ENCODE measurements at regions not wholly inside any gene's neighbourhood (a gene's known extent, or its start where the extent isn't known, plus 50 kb on each side); places are given as distances from the start of the nearest gene placed in this dataset.
A peak's percentile ranks its signal among the peaks of the same experiment; 100 is the strongest.

GRCh38 chr12:4849115-4849541 is 60.6 kb upstream of the KCNA1 start:
- WGBS (ENCODE audit: insufficient coverage), result 6% methylated on average over 2 of the region's 5 CpGs
- ChIA-PET CTCF (interaction anchor here (0.6 to 2.4 kb wide), 7 partner anchors 8 to 152 kb away, joined by 3 to 8 read pairs (median 3); no protein-coding TSS in a partner anchor), POLR2A (no interaction called here)
- Histone ChIP-seq H3K4me3 (ENCODE audit: control insufficient read depth in 1 of 7, extremely low read depth in 1 of 7, insufficient read depth in 4 of 7, low read depth in 2 of 7, low read length in 6 of 7) (no peak overlapping the region), H3K27ac (ENCODE audit: insufficient read depth in 1 of 2, low read depth in 1 of 2, low read length in 2 of 2, poor library complexity in 1 of 2, severe bottlenecking in 2 of 2) (no peak overlapping the region), H3K4me1 (ENCODE audit: control extremely low read depth in 1 of 4, control insufficient read depth in 4 of 4, insufficient read depth in 4 of 4, low read length in 3 of 4) (no peaks in the 10 kb centered on the region), H3K36me3 (ENCODE audit: control insufficient read depth in 4 of 4, insufficient read depth in 4 of 4, low read length in 3 of 4) (no peaks in the 10 kb centered on the region), H3K9me3 (ENCODE audit: control extremely low read depth in 1 of 5, control insufficient read depth in 4 of 5, insufficient read depth in 2 of 5, low read depth in 1 of 5, low read length in 4 of 5) (no peaks in the 10 kb centered on the region), H3K27me3 (replicated peaks in 2 of 5; ENCODE audit: control insufficient read depth in 4 of 5, insufficient read depth in 5 of 5, low read length in 4 of 5) (no peaks in the 10 kb centered on the region)
- DNase-seq, result peak; percentile 44 to 78 (median 75)

GRCh38 chr12:4849795-4850345 is 59.8 kb upstream of the KCNA1 start:
- no peak overlapping the region for H3K4me3 ChIP-seq (ENCODE audit: control insufficient read depth in 1 of 7, extremely low read depth in 1 of 7, insufficient read depth in 4 of 7, low read depth in 2 of 7, low read length in 6 of 7)
- 85% methylated on average over 17 of the region's 18 CpGs for WGBS (ENCODE audit: insufficient coverage)
- POLR2A ChIA-PET, result interaction anchor here (0.6 kb wide), 1 partner anchor 52 kb away, joined by 3 read pairs; no protein-coding TSS in a partner anchor
- H3K4me1 ChIP-seq (ENCODE audit: control extremely low read depth in 1 of 4, control insufficient read depth in 4 of 4, insufficient read depth in 4 of 4, low read length in 3 of 4), result no peaks in the 10 kb centered on the region
- CTCF ChIA-PET, result interaction anchor here (0.6 to 2.4 kb wide), 7 partner anchors 8 to 151 kb away, joined by 3 to 8 read pairs (median 4); no protein-coding TSS in a partner anchor
- H3K9me3 ChIP-seq (ENCODE audit: control extremely low read depth in 1 of 5, control insufficient read depth in 4 of 5, insufficient read depth in 2 of 5, low read depth in 1 of 5, low read length in 4 of 5), result no peaks in the 10 kb centered on the region
- no peak overlapping the region for H3K27ac ChIP-seq (ENCODE audit: insufficient read depth in 1 of 2, low read depth in 1 of 2, low read length in 2 of 2, poor library complexity in 1 of 2, severe bottlenecking in 2 of 2)
- no peaks in the 10 kb centered on the region for H3K27me3 ChIP-seq (replicated peaks in 2 of 5; ENCODE audit: control insufficient read depth in 4 of 5, insufficient read depth in 5 of 5, low read length in 4 of 5)
- DNase-seq, result no peak
- no peaks in the 10 kb centered on the region for H3K36me3 ChIP-seq (ENCODE audit: control insufficient read depth in 4 of 4, insufficient read depth in 4 of 4, low read length in 3 of 4)

- DNase-seq, result no peak
- Histone ChIP-seq H3K27ac (ENCODE audit: insufficient read depth in 1 of 2, low read depth in 1 of 2, low read length in 2 of 2, poor library complexity in 1 of 2, severe bottlenecking in 2 of 2) (no peak overlapping the region), H3K4me3 (ENCODE audit: control insufficient read depth in 1 of 7, extremely low read depth in 1 of 7, insufficient read depth in 4 of 7, low read depth in 2 of 7, low read length in 6 of 7) (no peak overlapping the region), H3K27me3 (replicated peaks in 2 of 5; ENCODE audit: control insufficient read depth in 4 of 5, insufficient read depth in 5 of 5, low read length in 4 of 5) (no peaks in the 10 kb centered on the region), H3K9me3 (ENCODE audit: control extremely low read depth in 1 of 5, control insufficient read depth in 4 of 5, insufficient read depth in 2 of 5, low read depth in 1 of 5, low read length in 4 of 5) (no peaks in the 10 kb centered on the region), H3K4me1 (ENCODE audit: control extremely low read depth in 1 of 4, control insufficient read depth in 4 of 4, insufficient read depth in 4 of 4, low read length in 3 of 4) (peaks cover 0 to 3% (median 0%) of the 10 kb centered on the region in 4 experiments), H3K36me3 (ENCODE audit: control insufficient read depth in 4 of 4, insufficient read depth in 4 of 4, low read length in 3 of 4) (no peaks in the 10 kb centered on the region)
- CTCF ChIA-PET, result interaction anchor here (1.1 to 2.4 kb wide), 4 partner anchors 9 to 150 kb away, joined by 3 to 8 read pairs (median 4); no protein-coding TSS in a partner anchor
- WGBS (ENCODE audit: insufficient coverage), result 97% methylated on average over 9 of the region's 9 CpGs
- POLR2A ChIA-PET, result no interaction called here
Observed at GRCh38 chr12:4850857-4851380, 58.8 kb upstream of the KCNA1 start.

- ChIA-PET CTCF (no interaction called here), POLR2A (no interaction called here)
- H3K27ac ChIP-seq (ENCODE audit: insufficient read depth in 1 of 2, low read depth in 1 of 2, low read length in 2 of 2, poor library complexity in 1 of 2, severe bottlenecking in 2 of 2), result no peak overlapping the region
- H3K36me3 ChIP-seq (ENCODE audit: control insufficient read depth in 4 of 4, insufficient read depth in 4 of 4, low read length in 3 of 4), result no peaks in the 10 kb centered on the region
- no peaks in the 10 kb centered on the region for H3K27me3 ChIP-seq (replicated peaks in 2 of 5; ENCODE audit: control insufficient read depth in 4 of 5, insufficient read depth in 5 of 5, low read length in 4 of 5)
- DNase-seq, result no peak
- peaks cover 0 to 13% (median 2%) of the 10 kb centered on the region in 4 experiments for H3K4me1 ChIP-seq (ENCODE audit: control extremely low read depth in 1 of 4, control insufficient read depth in 4 of 4, insufficient read depth in 4 of 4, low read length in 3 of 4)
- H3K9me3 ChIP-seq (ENCODE audit: control extremely low read depth in 1 of 5, control insufficient read depth in 4 of 5, insufficient read depth in 2 of 5, low read depth in 1 of 5, low read length in 4 of 5), result no peaks in the 10 kb centered on the region
- no peak overlapping the region for H3K4me3 ChIP-seq (ENCODE audit: control insufficient read depth in 1 of 7, extremely low read depth in 1 of 7, insufficient read depth in 4 of 7, low read depth in 2 of 7, low read length in 6 of 7)
- WGBS (ENCODE audit: insufficient coverage), result 92% methylated on average over 6 of the region's 8 CpGs
Observed at GRCh38 chr12:4852308-4852707, 57.4 kb upstream of the KCNA1 start.

- DNase-seq, result no peak
- Histone ChIP-seq H3K27ac (ENCODE audit: insufficient read depth in 1 of 2, low read depth in 1 of 2, low read length in 2 of 2, poor library complexity in 1 of 2, severe bottlenecking in 2 of 2) (no peak overlapping the region), H3K4me3 (ENCODE audit: control insufficient read depth in 1 of 7, extremely low read depth in 1 of 7, insufficient read depth in 4 of 7, low read depth in 2 of 7, low read length in 6 of 7) (no peak overlapping the region), H3K36me3 (ENCODE audit: control insufficient read depth in 4 of 4, insufficient read depth in 4 of 4, low read length in 3 of 4) (no peaks in the 10 kb centered on the region), H3K9me3 (ENCODE audit: control extremely low read depth in 1 of 5, control insufficient read depth in 4 of 5, insufficient read depth in 2 of 5, low read depth in 1 of 5, low read length in 4 of 5) (no peaks in the 10 kb centered on the region), H3K4me1 (ENCODE audit: control extremely low read depth in 1 of 4, control insufficient read depth in 4 of 4, insufficient read depth in 4 of 4, low read length in 3 of 4) (peaks cover 0 to 17% (median 4%) of the 10 kb centered on the region in 4 experiments), H3K27me3 (replicated peaks in 2 of 5; ENCODE audit: control insufficient read depth in 4 of 5, insufficient read depth in 5 of 5, low read length in 4 of 5) (peaks cover 0 to under 1% (median 0%) of the 10 kb centered on the region in 5 experiments)
- WGBS (ENCODE audit: insufficient coverage), result 100% methylated on average over 11 of the region's 12 CpGs
- ChIA-PET POLR2A (no interaction called here), CTCF (interaction anchor here (1.2 to 6.3 kb wide), 4 partner anchors 13 to 153 kb away, joined by 3 to 63 read pairs (median 10); no protein-coding TSS in a partner anchor)
Observed at GRCh38 chr12:4852911-4853310, 56.8 kb upstream of the KCNA1 start.

GRCh38 chr12:4855121-4855924 is 54.4 kb upstream of the KCNA1 start:
- H3K4me1 ChIP-seq (ENCODE audit: control extremely low read depth in 1 of 4, control insufficient read depth in 4 of 4, insufficient read depth in 4 of 4, low read length in 3 of 4), result peaks cover 0 to 25% (median 9%) of the 10 kb centered on the region in 4 experiments
- H3K36me3 ChIP-seq (ENCODE audit: control insufficient read depth in 4 of 4, insufficient read depth in 4 of 4, low read length in 3 of 4), result no peaks in the 10 kb centered on the region
- H3K9me3 ChIP-seq (ENCODE audit: control extremely low read depth in 1 of 5, control insufficient read depth in 4 of 5, insufficient read depth in 2 of 5, low read depth in 1 of 5, low read length in 4 of 5), result no peaks in the 10 kb centered on the region
- ChIA-PET POLR2A (no interaction called here), CTCF (interaction anchor here (0.8 to 8.8 kb wide), 26 partner anchors 9 to 228 kb away, joined by 3 to 110 read pairs (median 4); no protein-coding TSS in a partner anchor)
- H3K27me3 ChIP-seq (replicated peaks in 2 of 5; ENCODE audit: control insufficient read depth in 4 of 5, insufficient read depth in 5 of 5, low read length in 4 of 5), result peaks cover 0 to 14% (median 3%) of the 10 kb centered on the region in 5 experiments
- no peak overlapping the region for H3K27ac ChIP-seq (ENCODE audit: insufficient read depth in 1 of 2, low read depth in 1 of 2, low read length in 2 of 2, poor library complexity in 1 of 2, severe bottlenecking in 2 of 2)
- DNase-seq, result peak; percentile 82 to 91 (median 84)
- 53% methylated on average over 13 of the region's 14 CpGs for WGBS (ENCODE audit: insufficient coverage)
- no peak overlapping the region for H3K4me3 ChIP-seq (ENCODE audit: control insufficient read depth in 1 of 7, extremely low read depth in 1 of 7, insufficient read depth in 4 of 7, low read depth in 2 of 7, low read length in 6 of 7)
